ENCODE measurements at regions not wholly inside any gene's neighbourhood (a gene's known extent, or its start where the extent isn't known, plus 50 kb on each side); places are given as distances from the start of the nearest gene placed in this dataset.
"Not testable (repeated sequence)": the region's sequence is repeated elsewhere in the genome, so short reads cannot be mapped to it uniquely, and the experiment has no call there.

DNA sequence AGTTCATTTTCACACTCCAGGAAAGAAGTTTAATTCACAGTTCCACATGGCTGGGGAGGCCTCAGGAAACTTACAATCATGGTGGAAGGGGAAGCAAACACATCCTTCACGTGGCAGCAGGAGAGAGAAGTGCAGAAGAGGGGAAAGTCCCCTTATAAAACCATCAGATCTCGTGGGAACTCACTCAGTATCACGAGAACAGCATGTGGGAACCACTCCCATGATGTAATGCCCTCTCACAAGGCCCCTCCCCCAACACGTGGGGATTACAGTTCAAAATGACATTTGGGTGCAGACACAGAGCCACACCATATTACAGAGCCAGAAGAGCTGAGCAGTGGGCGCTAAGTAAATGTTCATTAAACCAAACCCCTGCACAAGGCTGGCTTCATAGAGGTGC is 126.0 kb downstream of the POTEH start:
- H3K27me3 Mint-ChIP-seq (ENCODE audit: low read depth); H3K4me3 Mint-ChIP-seq: not testable (repeated sequence)

DNA sequence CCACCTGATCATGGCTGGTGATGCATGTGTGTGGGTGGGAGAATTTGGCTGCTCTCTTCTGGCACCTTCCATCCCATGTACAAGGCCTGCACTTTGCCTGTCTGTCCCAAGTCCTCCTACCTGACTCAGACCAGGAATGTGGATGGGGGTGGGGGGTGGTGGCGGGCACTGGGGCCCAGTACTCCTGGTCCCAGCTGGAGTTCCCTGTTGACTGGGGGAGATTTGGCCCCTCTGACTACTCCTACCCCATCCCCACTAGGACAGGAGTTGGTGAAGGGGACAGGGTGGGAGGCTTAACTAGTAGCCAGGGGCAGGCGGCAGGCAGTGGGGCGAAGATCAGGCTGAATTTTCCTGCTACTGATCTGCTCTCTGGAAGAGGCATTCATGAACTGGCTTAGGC is 126.6 kb downstream of the POTEH start:
- H3K27me3 Mint-ChIP-seq (ENCODE audit: low read depth); H3K4me1 Mint-ChIP-seq (ENCODE audit: low read depth); ATAC-seq; H3K9me3 Mint-ChIP-seq; H3K4me3 Mint-ChIP-seq; H3K36me3 Mint-ChIP-seq (ENCODE audit: insufficient read depth); DNase-seq: not testable (repeated sequence)

More for the DNA sequence above, 126.0 kb downstream of the POTEH start:
- H3K36me3 Mint-ChIP-seq (ENCODE audit: insufficient read depth); ATAC-seq; H3K4me1 Mint-ChIP-seq (ENCODE audit: low read depth); DNase-seq; H3K9me3 Mint-ChIP-seq: not testable (repeated sequence)

DNA sequence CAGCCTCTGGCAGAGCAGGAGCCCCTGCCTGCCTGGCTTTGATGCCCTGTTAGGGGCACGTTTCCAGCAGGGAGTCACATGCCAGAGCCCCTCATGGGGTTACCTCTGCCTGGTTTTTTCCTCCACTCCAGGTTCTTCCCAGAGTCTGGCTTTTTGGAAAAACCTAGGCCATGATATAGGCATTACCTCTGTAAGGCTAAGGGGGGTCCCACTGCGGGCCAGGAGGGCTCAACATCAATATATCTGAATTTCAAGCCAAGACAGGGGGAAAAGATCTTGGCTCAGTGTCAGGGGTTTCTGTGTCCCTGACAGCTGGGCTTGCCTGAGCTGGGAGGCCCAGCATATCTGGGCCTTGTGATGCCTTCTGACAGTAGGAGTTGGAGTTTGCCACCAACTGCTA is 127.4 kb downstream of the POTEH start:
- DNase-seq; ATAC-seq; H3K9me3 Mint-ChIP-seq; H3K27me3 Mint-ChIP-seq (ENCODE audit: low read depth); H3K4me3 Mint-ChIP-seq; H3K4me1 Mint-ChIP-seq (ENCODE audit: low read depth); H3K36me3 Mint-ChIP-seq (ENCODE audit: insufficient read depth): not testable (repeated sequence)

DNA sequence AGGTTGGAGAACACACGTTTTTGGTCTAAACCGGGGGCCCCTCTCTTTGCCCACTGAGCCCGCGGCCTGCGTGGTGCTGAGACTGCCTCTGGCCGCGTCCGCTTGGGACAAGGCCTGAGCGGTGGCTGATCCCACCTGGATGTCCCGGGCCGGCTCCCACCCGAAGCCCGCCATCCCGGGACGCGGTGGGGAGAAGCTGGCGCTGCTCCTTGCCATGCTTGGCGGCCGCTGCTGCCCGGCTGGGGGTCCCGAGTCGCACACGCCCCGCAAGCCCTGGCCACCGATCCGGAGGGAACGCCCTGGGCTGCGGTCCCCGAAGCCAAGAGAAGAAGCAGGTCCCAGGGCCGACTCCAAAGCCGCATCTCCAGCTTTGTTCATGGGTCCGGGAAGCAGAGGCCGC is 130.1 kb downstream of the POTEH start:
- not testable (repeated sequence) for H3K36me3 Mint-ChIP-seq (ENCODE audit: insufficient read depth); H3K27me3 Mint-ChIP-seq (ENCODE audit: low read depth); DNase-seq; H3K4me1 Mint-ChIP-seq (ENCODE audit: low read depth); H3K9me3 Mint-ChIP-seq; ATAC-seq; H3K4me3 Mint-ChIP-seq

DNA sequence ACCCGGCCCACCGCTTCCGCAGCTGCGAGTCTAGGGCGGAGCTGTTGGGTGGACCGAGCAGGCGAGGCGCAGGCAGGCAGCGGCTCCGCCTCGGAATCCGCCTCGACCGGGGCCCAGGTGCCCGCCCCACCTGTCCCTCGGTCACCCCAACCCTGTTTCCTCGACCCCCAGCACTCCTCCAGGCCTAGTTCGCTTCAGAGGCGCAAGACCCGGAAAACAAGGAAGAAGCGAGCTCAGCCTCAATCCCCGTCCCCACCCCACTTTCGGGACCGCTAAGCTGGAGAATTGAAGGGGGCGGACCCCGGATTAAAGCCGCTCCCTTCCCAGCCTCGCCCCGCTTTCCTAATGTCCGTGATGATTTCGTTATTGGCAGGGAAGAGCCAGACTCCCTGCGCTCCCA is 131.3 kb downstream of the POTEH start:
- not testable (repeated sequence) for ATAC-seq; H3K9me3 Mint-ChIP-seq; H3K4me3 Mint-ChIP-seq; H3K4me1 Mint-ChIP-seq (ENCODE audit: low read depth); DNase-seq; H3K36me3 Mint-ChIP-seq (ENCODE audit: insufficient read depth); H3K27me3 Mint-ChIP-seq (ENCODE audit: low read depth)

DNA sequence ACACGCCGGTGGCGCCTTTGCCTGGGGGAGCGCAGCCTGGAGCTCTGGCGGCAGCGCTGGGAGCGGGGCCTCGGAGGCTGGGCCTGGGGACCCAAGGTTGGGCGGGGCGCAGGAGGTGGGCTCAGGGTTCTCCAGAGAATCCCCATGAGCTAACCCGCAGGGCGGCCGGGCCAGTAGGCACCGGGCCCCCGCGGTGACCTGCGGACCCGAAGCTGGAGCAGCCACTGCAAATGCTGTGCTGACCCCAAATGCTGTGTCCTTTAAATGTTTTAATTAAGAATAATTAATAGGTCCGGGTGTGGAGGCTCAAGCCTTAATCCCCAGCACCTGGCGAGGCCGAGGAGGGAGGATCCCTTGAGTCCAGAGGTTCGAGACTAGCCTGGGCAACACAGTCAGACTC is 132.2 kb downstream of the POTEH start:
- not testable (repeated sequence) for H3K4me3 Mint-ChIP-seq; H3K27me3 Mint-ChIP-seq (ENCODE audit: low read depth); H3K4me1 Mint-ChIP-seq (ENCODE audit: low read depth); ATAC-seq; H3K36me3 Mint-ChIP-seq (ENCODE audit: insufficient read depth); H3K9me3 Mint-ChIP-seq; DNase-seq

DNA sequence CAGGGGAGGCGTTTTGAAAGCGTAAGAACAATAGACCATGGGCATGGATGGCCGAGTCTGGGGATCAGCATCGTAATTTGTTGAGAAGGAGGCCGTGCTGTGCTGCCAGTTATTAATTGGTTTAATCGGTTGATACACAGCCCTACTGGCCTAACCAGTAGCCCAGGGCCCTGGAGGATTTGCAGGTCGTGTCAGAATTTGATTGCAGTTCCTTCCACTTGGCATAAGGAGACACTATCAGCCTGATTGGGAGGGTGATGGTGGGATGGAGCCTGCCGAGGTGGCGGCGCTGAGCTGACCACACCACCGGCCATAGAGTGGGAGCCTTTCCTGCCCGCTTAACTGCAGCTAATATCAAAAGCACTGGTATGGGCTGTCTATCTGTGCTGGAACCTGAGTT is 133.4 kb downstream of the POTEH start:
- not testable (repeated sequence) for ATAC-seq; H3K9me3 Mint-ChIP-seq; H3K27me3 Mint-ChIP-seq (ENCODE audit: low read depth); H3K36me3 Mint-ChIP-seq (ENCODE audit: insufficient read depth); H3K4me1 Mint-ChIP-seq (ENCODE audit: low read depth); DNase-seq; H3K4me3 Mint-ChIP-seq

DNA sequence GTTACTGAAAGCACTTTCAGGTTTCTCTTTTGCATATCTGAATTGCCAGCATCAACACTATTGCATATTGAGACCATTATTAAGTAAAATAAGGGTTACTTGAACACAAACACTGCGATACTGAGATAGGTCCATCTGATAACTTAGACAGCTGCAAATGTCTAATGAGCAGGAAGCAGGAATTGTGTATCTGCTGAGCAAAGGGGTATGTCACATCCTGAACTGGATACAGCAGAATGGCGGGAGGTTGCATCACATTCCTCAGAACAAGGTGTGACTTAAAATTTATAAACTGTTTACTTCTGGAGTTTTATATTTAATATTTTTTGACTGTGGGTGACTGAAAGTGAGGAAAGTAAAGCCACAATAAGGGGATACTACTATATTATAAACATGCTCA is 142.4 kb downstream of the POTEH start:
- not testable (repeated sequence) for H3K4me3 Mint-ChIP-seq; H3K4me1 Mint-ChIP-seq (ENCODE audit: low read depth); H3K36me3 Mint-ChIP-seq (ENCODE audit: insufficient read depth); H3K9me3 Mint-ChIP-seq; H3K27me3 Mint-ChIP-seq (ENCODE audit: low read depth); DNase-seq; ATAC-seq

DNA sequence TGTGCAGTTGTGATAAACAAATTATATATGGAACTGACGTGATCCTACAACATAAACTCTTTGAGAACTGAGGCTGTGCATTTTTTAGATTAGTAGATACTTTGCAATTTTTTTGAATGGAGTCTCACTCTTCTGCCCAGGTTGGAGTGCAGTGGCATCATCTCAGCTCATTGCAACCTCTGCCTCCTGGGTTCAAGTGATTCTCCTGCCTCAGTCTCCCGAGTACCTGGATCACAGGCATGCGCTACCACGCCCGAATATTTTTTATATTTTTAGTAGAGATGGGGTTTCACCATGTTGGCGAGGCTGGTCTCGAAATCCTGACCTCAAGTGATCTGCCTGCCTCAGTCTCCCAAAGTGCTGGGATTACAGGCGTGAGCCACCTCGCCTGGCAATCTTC is 145.9 kb downstream of the POTEH start:
- not testable (repeated sequence) for DNase-seq; H3K4me1 Mint-ChIP-seq (ENCODE audit: low read depth); ATAC-seq; H3K36me3 Mint-ChIP-seq (ENCODE audit: insufficient read depth); H3K4me3 Mint-ChIP-seq; H3K9me3 Mint-ChIP-seq; H3K27me3 Mint-ChIP-seq (ENCODE audit: low read depth)

DNA sequence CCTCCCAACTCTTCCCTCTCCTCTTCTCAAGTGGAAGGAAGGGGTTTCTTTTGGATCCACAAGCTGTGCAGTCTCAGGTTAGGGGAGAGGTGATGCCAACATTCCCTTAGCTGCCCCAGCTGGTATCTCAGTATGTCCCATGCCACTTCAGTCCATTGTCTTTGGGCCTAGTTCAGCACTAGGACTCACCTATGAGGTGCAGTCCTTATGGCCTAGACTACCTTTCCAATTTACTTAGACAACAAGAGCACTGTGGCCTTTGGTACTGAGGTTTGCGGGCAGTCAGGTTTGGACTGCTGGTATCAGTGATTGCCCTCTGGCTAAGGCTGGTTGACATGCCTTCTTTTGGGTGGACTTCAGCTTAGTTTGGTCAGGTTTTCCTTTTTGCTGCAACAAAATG is 159.9 kb downstream of the POTEH start:
- ATAC-seq, result peak in 1 of 2 donors; percentile 5
- not testable (repeated sequence) for H3K36me3 Mint-ChIP-seq (ENCODE audit: insufficient read depth); H3K9me3 Mint-ChIP-seq

DNA sequence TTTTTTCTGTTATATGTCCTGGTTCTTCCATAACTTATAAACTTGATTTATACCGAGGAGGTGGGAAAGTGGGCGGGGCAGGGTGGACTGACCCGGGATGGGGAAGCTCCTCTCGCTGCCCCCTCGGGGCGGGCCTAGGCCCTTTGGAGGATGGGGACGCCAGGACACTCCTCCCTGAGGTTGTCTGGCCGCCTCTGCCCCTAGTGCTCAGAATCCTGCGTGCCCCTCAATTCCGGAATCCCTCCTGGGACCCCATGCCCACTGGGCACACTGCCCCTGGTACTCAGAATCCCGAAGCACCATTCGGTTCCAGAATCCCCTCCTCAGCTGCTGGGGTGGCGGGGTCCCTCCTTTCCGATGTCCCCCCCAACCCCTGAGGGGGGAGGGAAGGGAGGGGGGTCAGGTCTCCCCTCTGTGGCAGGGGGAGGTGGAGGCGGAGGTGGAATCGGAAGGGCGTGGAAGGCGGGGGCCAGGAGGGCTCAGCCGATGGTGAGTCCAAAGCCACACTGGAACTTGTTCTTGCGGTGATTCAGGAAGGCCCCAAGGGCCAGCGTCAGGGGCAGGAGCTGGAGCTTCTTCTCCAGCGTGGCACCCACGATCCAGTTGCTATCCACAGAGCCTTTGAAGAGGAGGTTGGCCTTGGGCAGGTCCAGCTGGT is 164.0 kb downstream of the POTEH start:
- peak in 1 of 2 donors; percentile 8 for ATAC-seq
- H3K9me3 Mint-ChIP-seq; H3K4me3 Mint-ChIP-seq; H3K36me3 Mint-ChIP-seq (ENCODE audit: insufficient read depth); DNase-seq; H3K4me1 Mint-ChIP-seq (ENCODE audit: low read depth); H3K27me3 Mint-ChIP-seq (ENCODE audit: low read depth): not testable (repeated sequence)

More for the DNA sequence above, 159.9 kb downstream of the POTEH start:
- not testable (repeated sequence) for H3K4me1 Mint-ChIP-seq (ENCODE audit: low read depth); H3K27me3 Mint-ChIP-seq (ENCODE audit: low read depth); H3K4me3 Mint-ChIP-seq; DNase-seq

DNA sequence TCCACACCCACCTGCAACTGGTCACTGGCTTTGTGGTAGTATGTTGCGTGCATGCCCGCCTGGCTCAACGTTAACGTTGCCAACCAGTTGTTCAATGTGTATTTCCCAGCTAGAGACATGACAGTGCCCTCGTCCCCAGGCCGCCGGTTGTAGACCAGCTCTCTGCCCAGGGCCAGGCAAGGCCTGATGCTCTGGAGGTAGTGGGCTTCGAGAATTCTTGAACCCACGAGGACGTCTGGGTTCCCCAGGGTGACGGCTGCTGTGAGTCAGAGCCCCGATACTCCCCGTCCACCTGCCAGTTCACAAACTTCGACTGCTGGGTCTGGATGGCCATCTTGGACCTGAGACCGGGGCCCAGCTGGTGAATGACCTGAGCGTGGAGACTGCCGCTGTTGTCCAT is 164.6 kb downstream of the POTEH start:
- H3K27me3 Mint-ChIP-seq (ENCODE audit: low read depth); H3K9me3 Mint-ChIP-seq; ATAC-seq; H3K4me1 Mint-ChIP-seq (ENCODE audit: low read depth); H3K36me3 Mint-ChIP-seq (ENCODE audit: insufficient read depth); H3K4me3 Mint-ChIP-seq; DNase-seq: not testable (repeated sequence)

DNA sequence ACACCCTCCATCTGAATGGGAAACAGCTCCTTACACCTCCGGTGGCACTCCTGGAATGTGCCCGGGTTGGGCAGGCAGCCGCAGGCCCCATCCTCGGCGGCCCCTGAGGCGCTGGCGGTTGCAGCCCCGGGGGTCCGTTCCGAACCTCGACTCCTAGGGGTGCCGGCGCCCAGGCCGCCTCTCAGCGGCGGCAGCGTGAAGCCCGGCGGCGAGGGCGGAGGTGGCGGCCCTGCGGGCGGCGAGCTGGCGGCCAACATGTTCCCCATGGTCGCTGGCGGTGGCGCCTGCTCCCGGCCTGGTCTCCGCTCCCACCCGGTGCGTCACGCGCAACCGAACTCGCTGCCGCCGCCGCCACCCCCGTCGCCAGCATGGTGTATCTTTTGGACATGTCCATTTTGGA is 165.2 kb downstream of the POTEH start:
- not testable (repeated sequence) for DNase-seq; H3K27me3 Mint-ChIP-seq (ENCODE audit: low read depth); H3K4me3 Mint-ChIP-seq; ATAC-seq; H3K9me3 Mint-ChIP-seq; H3K4me1 Mint-ChIP-seq (ENCODE audit: low read depth); H3K36me3 Mint-ChIP-seq (ENCODE audit: insufficient read depth)

DNA sequence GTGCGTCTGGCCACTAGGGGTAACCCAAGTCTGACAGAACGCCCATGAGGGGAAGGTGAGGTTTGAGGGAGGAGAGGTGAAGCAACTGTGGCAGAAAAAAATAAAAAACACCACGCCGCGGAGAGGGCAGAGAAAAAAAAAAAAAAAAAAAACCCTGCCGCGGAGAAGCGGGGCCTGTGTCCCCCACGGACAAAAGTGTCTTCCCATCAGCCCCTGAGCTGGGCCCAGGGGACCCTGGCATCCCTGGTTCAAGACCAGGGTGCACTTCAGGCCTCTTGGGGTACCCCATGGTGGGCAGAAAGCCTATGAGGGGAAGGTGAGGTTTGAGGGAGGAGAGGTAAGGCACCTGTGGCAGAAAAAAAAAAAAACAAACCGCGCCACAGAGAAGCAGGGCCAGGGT is 191.1 kb downstream of the POTEH start:
- H3K4me3 Mint-ChIP-seq; DNase-seq; ATAC-seq; H3K9me3 Mint-ChIP-seq; H3K36me3 Mint-ChIP-seq (ENCODE audit: insufficient read depth); H3K4me1 Mint-ChIP-seq (ENCODE audit: low read depth); H3K27me3 Mint-ChIP-seq (ENCODE audit: low read depth): not testable (repeated sequence)

DNA sequence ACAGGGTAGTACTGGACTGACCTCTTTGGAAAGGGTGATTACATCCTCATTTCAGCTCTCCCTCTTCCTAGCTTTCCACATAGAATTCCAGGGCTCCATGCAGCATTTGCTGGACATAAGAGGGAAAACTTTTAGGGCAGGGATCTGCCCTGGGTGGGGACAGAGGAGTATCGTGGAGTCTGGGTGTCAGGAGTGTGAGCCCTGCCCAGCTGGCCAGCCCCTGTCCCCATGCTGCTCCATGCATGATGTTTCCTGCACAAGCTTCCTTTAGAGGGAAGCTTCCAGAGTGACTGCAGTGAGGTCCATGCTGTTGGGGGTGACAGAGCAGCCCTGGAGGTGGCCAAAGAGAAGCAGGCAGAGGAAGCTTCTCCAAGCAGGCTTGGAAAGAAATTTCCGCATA is 214.5 kb downstream of the POTEH start:
- H3K27me3 Mint-ChIP-seq (ENCODE audit: low read depth); DNase-seq; H3K4me1 Mint-ChIP-seq (ENCODE audit: low read depth); H3K36me3 Mint-ChIP-seq (ENCODE audit: insufficient read depth); ATAC-seq; H3K4me3 Mint-ChIP-seq; H3K9me3 Mint-ChIP-seq: not testable (repeated sequence)

DNA sequence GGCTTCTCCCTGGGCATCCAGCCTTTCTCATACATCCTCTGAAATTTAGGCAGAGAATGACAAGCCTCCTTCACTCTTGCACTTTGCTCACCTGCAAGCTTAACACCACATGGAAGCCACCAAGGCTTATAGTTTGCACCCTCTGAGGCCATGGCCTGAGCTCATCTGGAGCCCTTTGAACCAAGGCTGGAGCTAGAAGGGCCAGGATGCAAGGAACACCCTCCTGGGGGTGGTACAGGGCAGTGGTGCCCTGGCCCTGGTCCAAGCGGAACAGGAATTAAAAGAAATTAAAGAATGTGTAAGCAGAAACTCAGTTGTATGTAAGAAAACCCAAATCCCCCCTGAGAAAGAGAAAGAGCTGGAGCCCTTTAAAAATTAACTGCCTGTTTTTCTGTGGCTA is 221.9 kb downstream of the POTEH start:
- ATAC-seq; DNase-seq; H3K9me3 Mint-ChIP-seq; H3K4me3 Mint-ChIP-seq; H3K36me3 Mint-ChIP-seq (ENCODE audit: insufficient read depth); H3K27me3 Mint-ChIP-seq (ENCODE audit: low read depth); H3K4me1 Mint-ChIP-seq (ENCODE audit: low read depth): not testable (repeated sequence)

Data from activated T-cell treated with anti-CD3 and anti-CD28 coated beads, Interleukin-2, amount 50 U/mL, for 4 hours (primary cell).